HUDEP-2 (cell line): ENCODE measurements at regions not wholly inside any gene's neighbourhood (a gene's known extent, or its start where the extent isn't known, plus 50 kb on each side); places are given as distances from the start of the nearest gene placed in this dataset.

Source experiments
- DNase-seq, 76 experiments: peaks; one replicate each; lab custom pipeline; 2025; ENCODE audit not compliant: unreplicated experiment in 76 of 76; lab: John Stamatoyannopoulos, UW

- no peak for DNase-seq
Observed at GRCh38 chr4:60116592-60116991, 1083.5 kb upstream of the ADGRL3 start.

GRCh38 chr4:60117726-60118323 is 1082.3 kb upstream of the ADGRL3 start:
- no peak for DNase-seq

- DNase-seq, result no peak
Observed at GRCh38 chr4:60122820-60123219, 1077.3 kb upstream of the ADGRL3 start.

- DNase-seq, result no peak
Observed at GRCh38 chr4:60128888-60129287, 1071.2 kb upstream of the ADGRL3 start.

GRCh38 chr4:60129740-60130139 is 1070.4 kb upstream of the ADGRL3 start:
- no peak for DNase-seq

GRCh38 chr4:60133375-60133774 is 1066.8 kb upstream of the ADGRL3 start:
- DNase-seq, result no peak

GRCh38 chr4:60134099-60134498 is 1066.0 kb upstream of the ADGRL3 start:
- no peak for DNase-seq

GRCh38 chr4:60155088-60155487 is 1045.0 kb upstream of the ADGRL3 start:
- no peak for DNase-seq

GRCh38 chr4:60173103-60173502 is 1027.0 kb upstream of the ADGRL3 start:
- no peak for DNase-seq

GRCh38 chr4:60173718-60174117 is 1026.4 kb upstream of the ADGRL3 start:
- no peak for DNase-seq

- no peak for DNase-seq
Observed at GRCh38 chr4:60175241-60175640, 1024.9 kb upstream of the ADGRL3 start.

- DNase-seq, result no peak
Observed at GRCh38 chr4:60187428-60187827, 1012.7 kb upstream of the ADGRL3 start.

GRCh38 chr4:60189286-60189685 is 1010.8 kb upstream of the ADGRL3 start:
- DNase-seq, result no peak

- DNase-seq, result no peak
Observed at GRCh38 chr4:60194214-60194613, 1005.9 kb upstream of the ADGRL3 start.

- no peak for DNase-seq
Observed at GRCh38 chr4:60195256-60195655, 1004.9 kb upstream of the ADGRL3 start.

GRCh38 chr4:60201052-60201673 is 999.0 kb upstream of the ADGRL3 start:
- peak in 44 of 76 experiments; percentile 0 to 61 (median 17) for DNase-seq

- DNase-seq, result no peak
Observed at GRCh38 chr4:60209588-60209987, 990.5 kb upstream of the ADGRL3 start.

- DNase-seq, result no peak
Observed at GRCh38 chr4:60215906-60216305, 984.2 kb upstream of the ADGRL3 start.

- DNase-seq, result peak in 15 of 76 experiments; percentile 0 to 64 (median 16)
Observed at GRCh38 chr4:60216752-60217151, 983.4 kb upstream of the ADGRL3 start.

GRCh38 chr4:60221866-60222265 is 978.3 kb upstream of the ADGRL3 start:
- no peak for DNase-seq

GRCh38 chr4:60223208-60223923 is 976.8 kb upstream of the ADGRL3 start:
- no peak for DNase-seq

- DNase-seq, result no peak
Observed at GRCh38 chr4:60241866-60242265, 958.3 kb upstream of the ADGRL3 start.
